Fibroblast of villous mesenchyme (primary cell): ENCODE measurements at regions not wholly inside any gene's neighbourhood (a gene's known extent, or its start where the extent isn't known, plus 50 kb on each side); places are given as distances from the start of the nearest gene placed in this dataset.
"Not testable (repeated sequence)": the region's sequence is repeated elsewhere in the genome, so short reads cannot be mapped to it uniquely, and the experiment has no call there.

Source experiments
- DNase-seq: peaks from one replicate; pipeline ENCODE4 v3.0.0-alpha.2; 2010; ENCODE audit warnings: low read depth
- H3K4me3 ChIP-seq: 2 replicates; pipeline ENCODE4 v1.5.1; 2011; ENCODE audit warnings: low read depth, mild to moderate bottlenecking, low read length
- TF ChIP-seq, protein P1 (sequence below): IDR thresholded peaks from 2 replicates; pipeline ENCODE4 v1.5.1; 2012; ENCODE audit warnings: low read depth, mild to moderate bottlenecking, low read length; ENCODE audit not compliant: insufficient read depth

- DNase-seq: peak; percentile 14
- H3K4me3 ChIP-seq: no peak overlapping the region
- TF ChIP-seq, protein P1, sequence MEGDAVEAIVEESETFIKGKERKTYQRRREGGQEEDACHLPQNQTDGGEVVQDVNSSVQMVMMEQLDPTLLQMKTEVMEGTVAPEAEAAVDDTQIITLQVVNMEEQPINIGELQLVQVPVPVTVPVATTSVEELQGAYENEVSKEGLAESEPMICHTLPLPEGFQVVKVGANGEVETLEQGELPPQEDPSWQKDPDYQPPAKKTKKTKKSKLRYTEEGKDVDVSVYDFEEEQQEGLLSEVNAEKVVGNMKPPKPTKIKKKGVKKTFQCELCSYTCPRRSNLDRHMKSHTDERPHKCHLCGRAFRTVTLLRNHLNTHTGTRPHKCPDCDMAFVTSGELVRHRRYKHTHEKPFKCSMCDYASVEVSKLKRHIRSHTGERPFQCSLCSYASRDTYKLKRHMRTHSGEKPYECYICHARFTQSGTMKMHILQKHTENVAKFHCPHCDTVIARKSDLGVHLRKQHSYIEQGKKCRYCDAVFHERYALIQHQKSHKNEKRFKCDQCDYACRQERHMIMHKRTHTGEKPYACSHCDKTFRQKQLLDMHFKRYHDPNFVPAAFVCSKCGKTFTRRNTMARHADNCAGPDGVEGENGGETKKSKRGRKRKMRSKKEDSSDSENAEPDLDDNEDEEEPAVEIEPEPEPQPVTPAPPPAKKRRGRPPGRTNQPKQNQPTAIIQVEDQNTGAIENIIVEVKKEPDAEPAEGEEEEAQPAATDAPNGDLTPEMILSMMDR: no peak
Measured at GRCh38 chr18:67385455-67385854, 131.1 kb downstream of the DSEL start.

- not testable (repeated sequence) for H3K4me3 ChIP-seq, DNase-seq
Measured at GRCh38 chr18:67384057-67384456, 132.5 kb downstream of the DSEL start.

DNA sequence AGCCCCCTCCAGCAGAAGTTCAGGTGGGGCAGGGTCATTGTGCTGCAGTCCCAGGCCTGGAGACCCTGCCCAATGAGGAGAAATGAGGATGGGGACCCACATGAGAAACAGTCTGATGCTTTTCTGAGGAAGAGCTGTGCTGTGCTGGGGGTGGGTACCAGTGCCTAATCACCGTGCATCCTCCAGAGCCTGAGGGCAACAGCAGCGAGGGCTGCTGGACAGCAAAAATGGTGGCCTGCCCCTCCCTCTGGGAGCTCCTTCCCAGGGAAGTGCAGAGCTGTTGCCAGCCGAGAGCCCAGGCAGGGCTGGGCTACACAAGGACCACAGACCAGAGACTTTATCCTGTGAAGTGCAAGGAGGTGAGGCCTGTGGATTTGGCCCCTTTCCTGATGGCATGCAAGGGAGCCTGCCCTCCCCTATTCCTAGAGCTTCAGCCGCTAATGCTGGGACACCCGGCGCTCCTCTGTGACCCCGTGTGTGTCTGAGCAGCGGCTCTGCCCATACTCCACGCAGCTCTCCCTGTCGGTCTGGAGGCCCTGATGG, 134.8 kb downstream of the DSEL start:
- TF ChIP-seq, protein P1: no peak
- DNase-seq: no peak
- no peak overlapping the region for H3K4me3 ChIP-seq

DNA sequence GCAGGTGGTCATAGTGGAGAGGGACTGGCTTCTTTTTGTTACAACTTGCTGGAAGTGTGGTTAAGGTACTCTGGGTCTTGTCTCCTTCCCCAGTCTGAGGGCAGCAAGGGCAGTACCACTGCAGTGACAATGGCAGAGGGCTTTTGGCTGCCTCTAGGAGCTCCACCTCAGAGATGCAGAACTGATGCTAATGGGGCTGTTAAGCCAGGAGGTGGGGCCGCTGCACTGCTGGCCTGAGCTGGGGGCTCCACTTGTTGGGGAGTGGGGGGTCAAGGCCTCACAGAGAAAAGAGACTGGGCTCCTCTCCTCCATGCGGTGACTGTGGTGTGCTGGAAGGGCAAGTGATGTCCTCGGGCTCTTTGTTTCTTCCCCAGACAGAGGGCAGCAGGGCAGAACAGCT, 135.7 kb downstream of the DSEL start:
- no peak overlapping the region for H3K4me3 ChIP-seq
- DNase-seq: no peak
- TF ChIP-seq, protein P1: no peak

DNA sequence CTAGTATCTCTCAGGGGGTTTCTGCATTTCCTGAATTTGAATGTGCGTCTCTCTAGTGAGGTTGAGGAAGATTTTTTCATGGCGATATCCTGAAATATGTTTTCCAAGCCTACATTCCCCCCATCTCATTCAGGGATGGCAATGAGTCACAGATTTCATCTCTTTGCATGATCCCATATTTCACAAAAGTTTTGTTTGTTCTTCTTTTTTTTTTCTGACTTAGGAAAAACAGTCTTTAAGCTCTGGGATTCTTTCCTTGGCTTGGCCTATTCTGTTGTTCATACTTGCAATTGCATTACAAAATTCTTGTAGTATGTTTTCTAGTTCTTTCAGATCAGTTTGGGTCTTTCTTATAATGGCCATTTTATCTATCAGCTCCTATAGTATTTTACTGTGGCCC, 136.5 kb downstream of the DSEL start:
- DNase-seq: no peak
- TF ChIP-seq, protein P1: no peak
- no peak overlapping the region for H3K4me3 ChIP-seq

- no peak overlapping the region for H3K4me3 ChIP-seq
- TF ChIP-seq, protein P1: no peak
- DNase-seq: no peak
Measured at GRCh38 chr18:67376372-67376771, 140.1 kb downstream of the DSEL start.

DNA sequence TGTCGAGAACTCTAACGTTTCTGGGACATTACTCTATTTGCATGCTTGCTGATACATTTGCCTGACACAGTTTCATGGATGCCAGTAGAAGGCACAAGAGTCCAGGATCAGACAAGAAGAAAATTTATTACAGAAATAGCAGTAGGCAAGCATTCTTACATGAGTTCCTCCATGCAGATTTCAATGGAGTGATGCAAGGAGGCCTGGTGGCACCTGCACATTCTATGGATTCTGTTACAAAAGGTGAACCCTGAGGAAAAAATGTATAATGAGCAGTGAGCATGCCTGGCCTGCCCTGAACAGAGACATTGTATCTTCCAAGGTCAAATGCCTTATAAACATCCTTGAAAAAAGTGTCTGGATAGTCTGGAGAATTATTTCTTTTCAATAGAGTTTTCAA, 142.9 kb downstream of the DSEL start:
- DNase-seq: no peak
- H3K4me3 ChIP-seq: no peak overlapping the region
- TF ChIP-seq, protein P1: no peak
